Stimulated activated CD8-positive, alpha-beta memory T cell treated with anti-CD3 and anti-CD28 coated beads, Interleukin-4, amount 100 ng/mL, for 4 hours (primary cell): ENCODE measurements at regions not wholly inside any gene's neighbourhood (a gene's known extent, or its start where the extent isn't known, plus 50 kb on each side); places are given as distances from the start of the nearest gene placed in this dataset.
"Not testable (repeated sequence)": the region's sequence is repeated elsewhere in the genome, so short reads cannot be mapped to it uniquely, and the experiment has no call there.

ENCODE experiments used
- DNase-seq, 2 donors: peaks; one replicate each; pipeline ENCODE4 v3.0.0-alpha.2; 2020; ENCODE audit warnings: low read depth in 2 of 2, low spot score in 1 of 2

DNA sequence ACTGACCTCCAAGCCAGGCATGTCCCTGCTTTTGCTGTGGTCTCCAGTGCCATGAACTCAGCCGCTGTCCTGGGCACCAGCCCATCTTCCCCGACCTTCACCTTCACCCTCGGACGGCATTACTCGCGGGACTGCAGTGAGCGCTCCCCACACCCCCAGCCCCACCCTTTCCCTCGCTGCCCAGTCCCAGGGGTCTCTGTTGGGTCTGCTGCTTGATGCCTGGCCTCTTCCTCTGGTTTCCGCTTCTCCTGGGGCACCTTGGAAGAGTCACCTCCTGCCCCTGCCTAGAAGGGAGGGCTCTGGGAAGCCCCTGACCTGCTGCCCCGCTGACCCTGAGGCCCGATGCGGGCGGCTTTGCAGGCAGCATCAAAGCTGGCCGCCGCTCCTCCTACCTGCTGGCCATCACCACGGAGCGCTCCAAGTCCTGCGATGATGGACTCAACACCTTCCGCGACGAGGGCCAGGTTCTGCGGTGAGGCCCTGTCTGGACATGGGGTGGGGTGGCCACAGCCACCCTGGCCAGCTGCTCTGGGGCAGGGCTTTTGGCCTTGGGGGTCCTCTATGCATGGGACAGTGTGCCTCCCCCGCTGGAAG is 102.3 kb downstream of the ZNF267 start:
- DNase-seq, result not testable (repeated sequence)

DNA sequence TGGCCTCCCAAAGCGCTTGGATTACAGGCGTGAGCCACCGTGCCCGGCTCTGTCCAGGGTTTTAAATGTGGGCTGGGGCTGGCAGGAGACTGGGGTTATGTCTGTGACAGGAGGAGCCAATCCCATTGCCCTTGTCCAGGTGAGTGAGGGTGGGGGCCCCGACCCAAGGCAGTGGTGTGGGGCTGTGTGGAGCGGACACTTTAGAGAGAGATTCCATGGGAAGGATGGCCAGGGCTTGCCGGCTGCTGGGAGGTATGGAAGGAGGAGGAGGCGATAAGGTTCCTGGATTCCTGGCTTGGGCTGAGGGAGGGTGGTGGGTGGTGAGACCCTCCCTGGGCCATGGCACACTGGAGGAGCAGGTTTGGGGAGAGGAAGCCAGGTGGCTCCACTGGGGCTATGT is 104.9 kb downstream of the ZNF267 start:
- DNase-seq, result not testable (repeated sequence)

DNA sequence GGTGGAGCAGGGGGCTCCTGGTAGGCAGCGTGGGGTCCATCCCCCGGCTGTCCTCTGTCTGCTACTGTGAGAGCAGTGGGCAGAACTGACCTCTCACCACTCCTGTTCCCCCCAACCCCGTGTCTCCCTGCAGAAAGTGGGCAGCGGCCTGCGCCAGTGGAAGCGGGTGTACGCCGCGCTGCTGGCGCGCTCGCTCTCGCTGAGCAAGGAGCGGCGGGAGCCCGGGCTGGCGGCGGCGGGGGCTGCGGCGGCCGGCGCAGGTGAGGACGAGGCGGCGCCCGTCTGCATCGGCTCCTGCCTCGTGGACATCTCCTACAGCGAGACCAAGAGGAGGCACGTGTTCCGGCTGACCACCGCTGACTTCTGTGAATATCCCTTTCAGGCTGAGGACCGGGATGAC is 108.1 kb downstream of the ZNF267 start:
- not testable (repeated sequence) for DNase-seq

DNA sequence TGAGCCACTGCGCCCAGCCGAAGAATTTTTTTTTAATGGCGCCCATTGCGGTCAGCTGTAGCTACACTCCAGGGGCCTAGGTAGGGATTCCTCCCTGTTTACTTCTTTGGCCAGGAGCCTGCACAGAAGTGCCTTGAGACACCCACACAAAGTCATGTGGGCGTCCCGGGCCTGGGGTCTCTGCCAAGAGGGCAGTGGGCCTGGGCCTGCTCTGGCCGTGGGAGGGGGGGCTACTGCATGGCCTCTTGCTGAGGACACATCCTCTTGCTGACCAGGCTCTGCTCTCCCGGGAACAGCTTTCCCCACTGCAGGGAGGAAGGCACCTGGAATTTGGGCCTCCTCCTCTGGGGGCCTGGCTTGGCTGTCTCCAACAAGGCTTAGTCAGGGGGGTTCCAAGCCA is 109.4 kb downstream of the ZNF267 start:
- not testable (repeated sequence) for DNase-seq

DNA sequence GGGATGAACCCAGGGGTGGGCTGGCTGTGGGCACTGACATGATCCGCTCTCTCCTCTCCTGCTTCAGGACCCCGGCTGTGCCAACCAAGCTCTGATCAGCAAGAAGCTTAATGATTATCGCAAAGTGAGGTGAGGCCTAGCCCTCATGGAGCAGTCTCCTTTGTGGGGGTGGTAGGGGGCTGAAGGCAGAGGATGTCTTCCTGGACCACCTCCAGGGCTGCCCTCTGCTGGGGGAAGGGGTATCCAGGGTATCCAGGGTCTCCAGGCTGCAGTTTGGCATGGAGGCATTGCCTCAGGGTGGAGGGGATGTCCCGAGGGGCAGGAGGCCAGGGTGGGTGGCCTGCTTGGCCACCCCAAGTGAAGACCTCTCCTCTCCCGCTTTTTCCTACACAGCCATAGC is 110.1 kb downstream of the ZNF267 start:
- not testable (repeated sequence) for DNase-seq

DNA sequence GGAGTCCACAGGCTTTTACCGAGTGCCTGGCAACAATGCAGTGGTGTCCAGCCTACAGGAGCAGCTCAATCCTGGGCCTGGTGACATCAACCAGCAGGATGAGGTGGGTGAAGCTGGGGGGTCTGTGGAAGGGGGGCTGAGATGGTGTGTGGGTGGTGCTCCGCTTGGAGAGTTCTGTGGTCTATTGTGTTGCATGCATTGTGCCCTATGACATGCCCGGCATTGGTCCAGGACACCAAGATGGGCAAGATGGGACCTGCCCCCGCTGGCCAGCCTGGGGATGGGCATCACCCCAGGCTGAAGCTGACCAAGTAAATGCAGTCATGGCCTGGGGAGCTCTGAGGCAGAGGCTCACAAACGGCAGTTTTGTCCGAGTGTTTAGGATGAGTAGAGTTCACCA is 113.3 kb downstream of the ZNF267 start:
- not testable (repeated sequence) for DNase-seq

DNA sequence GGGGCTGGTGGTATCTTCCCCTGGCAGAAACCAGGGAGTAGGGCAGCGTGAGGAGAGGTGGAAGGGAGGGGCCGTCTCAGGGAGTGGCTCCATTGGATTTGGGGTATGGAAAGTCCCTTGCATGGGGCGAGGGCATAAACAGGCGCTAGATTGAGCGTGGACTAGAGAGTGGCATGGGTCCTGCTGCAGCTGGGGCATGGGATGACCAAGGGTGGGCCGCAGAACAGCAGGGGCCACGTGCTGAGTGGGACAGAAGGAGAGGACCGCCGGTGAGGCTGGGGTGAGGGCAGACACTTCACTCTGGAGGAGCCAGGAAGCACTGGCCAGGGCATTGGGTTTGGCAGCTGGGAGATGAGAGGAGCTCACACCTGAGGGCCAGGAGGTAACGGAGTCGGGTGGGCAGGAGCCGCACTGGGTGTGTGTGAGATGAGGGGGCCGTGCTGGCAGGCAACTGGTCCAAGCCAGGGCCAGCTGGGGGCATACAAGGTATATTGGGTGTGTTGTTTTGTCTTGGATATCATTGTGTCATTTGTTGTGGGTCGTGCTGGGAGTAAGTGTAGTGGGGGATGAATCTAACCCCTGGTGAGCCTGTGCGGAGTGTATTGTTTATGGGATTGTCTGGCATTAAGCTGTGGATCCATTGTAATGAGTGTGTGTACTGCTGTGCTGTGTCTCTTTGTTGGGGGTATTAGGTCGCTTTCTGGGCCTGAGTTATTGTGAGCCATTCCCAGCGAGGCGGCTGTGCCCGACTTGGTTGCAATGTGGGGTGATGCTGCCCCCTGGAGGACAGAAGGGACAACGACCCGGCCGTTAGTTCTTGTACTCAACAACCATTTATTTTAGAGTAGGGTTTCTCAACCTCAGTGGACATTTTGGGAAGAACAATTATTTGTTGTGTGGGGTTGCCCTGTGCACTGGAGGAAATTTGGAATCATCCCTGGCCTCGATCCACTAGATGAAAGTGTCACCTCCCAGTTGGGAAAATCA is 115.3 kb downstream of the ZNF267 start:
- DNase-seq, result peak; percentile 24 to 43

DNA sequence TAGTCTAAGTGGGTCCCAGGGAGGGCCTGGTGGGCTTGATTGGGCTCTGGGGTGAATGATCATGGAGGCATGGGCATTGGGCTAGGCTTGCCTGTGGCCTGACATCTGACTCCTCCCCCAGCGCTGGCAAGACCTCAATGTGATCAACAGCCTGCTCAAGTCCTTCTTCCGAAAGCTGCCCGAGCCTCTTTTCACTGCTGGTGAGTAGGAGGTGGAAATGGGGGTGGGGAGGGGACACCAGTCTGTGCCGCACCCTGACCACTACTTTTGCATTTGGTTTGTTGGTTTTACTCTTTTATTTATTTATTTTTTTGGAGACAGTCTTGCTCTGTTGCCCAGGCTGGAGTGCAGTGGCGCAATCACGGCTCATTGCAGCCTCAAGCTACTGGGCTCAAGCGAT is 116.7 kb downstream of the ZNF267 start:
- not testable (repeated sequence) for DNase-seq

DNA sequence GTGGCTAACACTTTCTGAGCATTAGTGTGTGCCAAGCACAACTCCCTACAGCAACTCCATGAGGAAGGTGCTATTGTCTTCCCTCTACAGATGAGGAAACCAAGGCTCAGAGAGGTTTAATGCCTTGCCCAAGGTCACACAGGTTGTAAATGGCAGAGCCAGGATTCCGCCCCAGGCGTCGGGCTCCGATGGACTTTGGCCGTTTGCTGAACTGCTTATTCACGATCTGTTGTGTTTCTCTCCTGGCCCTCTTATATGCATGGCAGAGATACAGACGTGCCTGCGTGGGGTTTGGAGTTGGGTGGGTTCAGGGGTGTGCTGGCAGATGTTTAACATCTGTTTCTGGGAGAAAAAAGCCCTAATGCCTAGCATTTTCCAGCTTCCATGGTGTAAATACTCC is 117.4 kb downstream of the ZNF267 start:
- not testable (repeated sequence) for DNase-seq

DNA sequence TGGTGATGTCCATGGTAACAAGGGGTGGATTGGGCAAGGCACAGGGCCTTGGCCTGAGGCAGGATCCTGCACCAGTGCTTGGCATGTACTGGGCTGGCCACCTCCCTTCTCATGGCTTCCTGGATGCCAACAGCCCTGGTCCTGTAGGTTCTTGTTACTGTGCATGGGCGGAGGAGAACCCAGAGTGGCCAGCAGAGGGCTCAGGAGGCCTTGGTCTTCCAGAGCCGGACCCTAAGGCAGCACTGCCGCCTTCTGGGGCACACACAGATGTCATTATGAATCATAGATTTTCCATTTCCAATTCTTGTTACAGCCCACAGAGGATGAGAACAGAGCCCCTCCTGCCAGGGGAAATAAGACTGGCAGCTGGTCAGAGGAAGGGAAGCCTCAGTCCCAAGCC is 122.7 kb downstream of the ZNF267 start:
- DNase-seq, result not testable (repeated sequence)

DNA sequence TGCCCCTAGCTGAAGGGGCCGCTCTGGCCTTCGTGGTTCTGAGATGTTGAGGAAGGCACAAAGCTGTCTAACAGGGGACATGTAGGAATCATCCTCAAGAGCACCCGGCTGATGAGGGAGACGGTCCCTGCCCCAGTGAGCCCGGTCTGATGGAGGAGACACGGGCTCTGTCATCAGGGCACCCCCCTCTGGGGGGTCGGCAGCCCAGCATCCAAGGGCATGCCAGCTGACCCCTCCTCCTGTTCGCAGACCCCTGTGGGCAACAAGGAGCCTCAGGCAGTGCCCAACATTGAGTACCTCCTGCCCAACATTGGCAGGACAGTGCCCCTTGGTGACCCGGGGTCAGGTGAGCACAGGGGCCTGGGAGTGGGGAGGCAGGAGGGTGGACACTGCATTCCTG is 128.9 kb downstream of the ZNF267 start:
- not testable (repeated sequence) for DNase-seq

DNA sequence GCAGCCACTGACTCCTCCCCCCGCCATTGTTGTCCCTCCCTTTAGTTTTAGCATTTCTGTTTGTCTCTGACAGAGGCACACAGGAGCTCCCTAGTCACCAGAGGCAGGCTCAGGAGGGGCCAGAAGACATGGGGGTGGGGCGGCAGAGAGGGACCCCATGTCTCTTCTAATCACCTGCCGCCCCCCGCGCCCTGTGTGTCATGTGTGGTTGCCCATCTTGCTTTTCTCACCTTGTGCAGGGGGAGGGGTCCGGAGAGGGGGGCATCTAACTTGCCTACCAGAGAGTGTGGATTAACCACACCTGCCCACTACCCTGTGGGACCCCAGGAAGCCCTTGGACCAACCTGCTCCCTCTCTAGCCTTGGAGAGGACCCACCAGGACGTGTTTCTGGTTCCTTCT is 130.2 kb downstream of the ZNF267 start:
- not testable (repeated sequence) for DNase-seq

DNA sequence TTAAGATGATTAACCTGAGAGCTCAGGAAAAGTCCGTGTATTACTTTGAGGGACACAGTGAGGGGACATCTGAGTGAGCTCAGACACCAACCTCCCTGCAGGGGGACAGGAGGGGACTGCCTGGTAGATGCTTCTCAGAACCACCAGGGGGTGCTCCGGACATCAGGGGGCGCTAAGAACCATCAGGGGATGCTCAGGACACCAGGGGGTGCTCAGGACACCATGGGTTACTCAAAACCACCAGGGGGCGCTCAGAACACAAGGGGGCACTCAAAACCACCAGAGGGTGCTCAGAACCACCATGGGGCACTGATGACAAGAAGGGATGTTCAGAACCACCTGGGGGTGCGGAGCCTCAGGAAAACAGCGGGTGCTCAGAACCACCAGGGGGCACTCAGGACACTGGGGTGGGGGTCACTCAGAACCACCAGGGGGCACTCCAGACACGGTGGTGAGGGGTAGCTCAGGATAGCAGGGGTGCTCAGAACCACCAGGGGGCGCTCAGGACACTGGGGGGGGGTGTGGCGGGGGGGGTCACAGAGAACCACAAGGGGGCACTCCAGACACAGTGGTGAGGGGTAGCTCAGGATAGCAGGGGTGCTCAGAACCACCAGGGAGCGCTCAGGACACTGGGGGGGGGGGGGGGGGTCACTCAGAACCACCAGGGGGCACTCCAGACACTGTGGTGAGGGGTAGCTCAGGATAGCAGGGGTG is 165.3 kb downstream of the ZNF267 start:
- DNase-seq, result not testable (repeated sequence)

DNA sequence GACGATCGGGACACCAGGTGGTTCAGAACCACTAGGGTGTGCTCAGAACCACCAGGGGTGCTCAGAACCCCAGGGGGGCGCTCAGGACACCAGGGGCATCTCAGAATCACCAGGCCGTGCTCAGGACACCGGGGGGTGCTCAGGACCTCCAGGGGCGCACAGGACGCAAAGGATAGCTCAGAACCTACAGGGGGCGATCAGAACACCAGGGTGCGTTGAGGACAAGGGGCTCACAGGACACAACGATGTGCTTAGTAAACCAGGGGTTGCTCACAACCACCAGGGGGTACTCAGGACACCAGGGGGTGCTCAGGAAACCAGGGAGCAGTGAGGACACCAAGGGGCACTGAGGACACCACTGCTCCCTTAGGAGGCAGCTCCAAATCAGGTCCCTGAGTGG is 166.3 kb downstream of the ZNF267 start:
- DNase-seq, result not testable (repeated sequence)

DNA sequence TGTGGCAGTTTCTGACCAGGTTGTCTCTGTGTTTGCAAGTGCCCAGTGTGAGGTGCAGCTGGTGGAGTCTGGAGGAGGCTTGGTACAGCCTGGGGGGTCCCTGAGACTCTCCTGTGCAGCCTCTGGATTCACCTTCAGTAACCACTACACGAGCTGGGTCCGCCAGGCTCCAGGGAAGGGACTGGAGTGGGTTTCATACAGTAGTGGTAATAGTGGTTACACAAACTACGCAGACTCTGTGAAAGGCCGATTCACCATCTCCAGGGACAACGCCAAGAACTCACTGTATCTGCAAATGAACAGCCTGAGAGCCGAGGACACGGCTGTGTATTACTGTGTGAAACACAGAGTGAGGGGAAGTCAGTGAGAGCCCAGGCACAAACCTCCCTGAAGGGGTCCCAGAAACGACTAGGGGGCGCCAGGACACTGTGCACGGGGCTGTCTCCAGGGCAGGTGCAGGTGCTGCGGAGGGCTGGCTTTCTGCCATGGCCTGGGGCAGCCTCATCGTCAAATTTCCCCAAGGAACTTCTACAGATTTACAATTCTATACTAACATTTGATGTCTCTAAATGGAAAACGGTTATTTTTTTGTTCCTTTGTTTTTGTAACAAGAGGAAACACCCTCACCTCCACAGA is 187.0 kb upstream of the TP53TG3D start:
- peak in 1 of 2 donors; percentile 41 for DNase-seq

DNA sequence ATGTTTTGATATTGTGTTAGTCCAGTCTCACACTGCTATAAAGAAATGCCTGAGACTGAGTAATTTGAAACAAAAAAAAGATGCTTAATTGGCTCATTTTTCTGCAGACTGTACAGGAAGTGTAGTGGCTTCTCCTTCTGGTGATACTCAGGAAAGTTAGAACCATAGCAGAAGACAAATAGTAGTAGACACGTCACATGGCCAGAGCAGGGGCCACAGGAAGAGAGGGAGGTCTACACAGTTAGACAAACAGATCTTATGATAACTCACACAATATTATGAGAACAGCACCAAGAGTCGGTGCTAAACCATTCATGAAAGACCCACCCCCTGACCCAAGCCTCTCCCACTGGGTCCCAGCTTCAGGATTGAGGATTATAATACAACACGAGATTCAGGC is 181.5 kb upstream of the TP53TG3D start:
- DNase-seq, result not testable (repeated sequence)

DNA sequence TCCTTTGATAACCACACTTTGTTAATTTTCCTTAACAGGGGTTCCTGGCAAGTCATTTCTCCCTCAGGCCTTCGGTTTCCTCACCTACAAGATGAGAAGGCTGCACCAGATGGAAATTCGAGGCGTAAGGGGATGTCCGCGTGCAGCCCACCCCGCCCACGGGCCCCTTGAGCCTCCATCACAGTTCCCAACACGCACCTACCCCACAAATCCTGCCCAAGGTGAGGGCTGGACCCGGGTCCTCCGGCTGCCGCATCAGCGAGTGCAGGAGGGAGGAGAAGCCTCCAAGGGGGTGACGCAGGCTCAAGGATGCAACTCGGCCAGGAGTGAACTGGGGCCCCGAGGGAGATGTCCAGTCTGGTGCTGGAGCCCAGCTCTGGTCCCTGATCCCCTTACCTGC is 169.2 kb upstream of the TP53TG3D start:
- not testable (repeated sequence) for DNase-seq

DNA sequence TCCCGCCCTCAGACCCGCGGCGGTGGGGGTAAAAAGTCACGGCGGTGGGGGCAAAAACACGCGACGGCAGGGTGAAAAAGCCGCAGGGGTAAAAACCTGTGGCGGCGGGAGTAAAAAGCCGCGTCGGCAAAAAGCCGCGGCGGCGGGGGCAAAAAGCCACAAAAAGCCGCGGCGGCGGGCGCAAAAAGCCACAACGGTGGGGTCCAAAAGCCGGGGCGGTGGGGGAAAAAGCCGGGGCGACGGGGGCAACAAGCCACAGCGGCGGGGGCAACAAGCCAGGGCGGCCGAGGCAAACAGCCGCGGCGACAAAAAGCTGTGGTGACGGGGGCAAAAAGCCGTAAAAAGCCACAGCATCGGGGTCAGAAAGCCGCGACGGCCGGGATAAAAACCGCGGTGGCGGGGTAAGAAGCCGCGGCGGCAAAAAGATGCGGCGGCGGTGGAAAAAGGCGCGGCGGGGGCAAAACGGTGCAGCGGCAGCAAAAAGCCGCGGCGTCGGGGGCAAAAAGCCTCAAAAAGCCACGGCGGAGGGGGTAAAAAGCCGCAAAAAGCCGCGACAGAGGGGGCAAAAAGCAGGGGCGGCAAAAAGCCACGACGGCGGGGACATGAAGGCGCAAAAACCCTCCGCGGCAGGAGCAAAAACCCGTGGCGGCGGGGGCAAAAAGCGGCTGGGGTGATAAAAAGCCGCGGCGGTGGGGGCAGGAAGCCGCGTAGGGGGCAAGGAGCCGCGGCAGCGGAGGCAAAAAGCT is 168.3 kb upstream of the TP53TG3D start:
- not testable (repeated sequence) for DNase-seq

DNA sequence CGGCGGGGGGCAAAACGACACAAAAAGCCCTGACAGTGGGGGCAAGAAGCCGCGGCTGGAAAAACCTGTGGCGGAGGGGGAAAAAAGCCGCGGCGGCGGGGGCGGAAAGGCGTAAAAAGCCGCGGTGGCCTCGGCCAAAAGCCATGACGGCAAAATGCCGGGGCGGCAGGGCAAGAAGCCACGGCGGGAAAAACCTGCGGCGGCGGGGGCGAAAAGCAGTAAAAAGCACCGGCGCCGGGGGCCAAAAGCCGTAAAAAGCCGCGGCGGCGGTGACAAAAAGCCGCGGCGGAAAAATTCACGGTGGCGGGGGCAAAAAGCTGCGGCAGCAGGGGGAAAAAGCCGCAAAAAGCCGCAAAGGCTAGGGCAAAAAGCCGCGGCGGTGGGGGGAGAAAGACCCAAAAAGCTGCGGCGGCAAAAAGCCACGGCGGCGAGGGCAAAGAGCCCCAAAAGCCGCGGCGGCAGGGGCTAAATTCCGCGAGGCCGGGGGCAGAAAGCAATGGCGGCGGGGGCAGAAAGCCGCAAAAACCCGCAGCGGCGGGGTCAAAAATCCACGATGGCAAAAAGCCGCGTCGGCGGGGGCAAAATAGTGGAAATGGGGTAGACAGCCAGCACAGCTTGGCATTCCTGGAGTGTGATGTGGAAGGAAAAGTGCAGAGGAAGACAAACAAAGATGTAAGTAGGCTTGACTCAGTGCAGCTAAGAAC is 167.5 kb upstream of the TP53TG3D start:
- peak; percentile 34 to 40 for DNase-seq

DNA sequence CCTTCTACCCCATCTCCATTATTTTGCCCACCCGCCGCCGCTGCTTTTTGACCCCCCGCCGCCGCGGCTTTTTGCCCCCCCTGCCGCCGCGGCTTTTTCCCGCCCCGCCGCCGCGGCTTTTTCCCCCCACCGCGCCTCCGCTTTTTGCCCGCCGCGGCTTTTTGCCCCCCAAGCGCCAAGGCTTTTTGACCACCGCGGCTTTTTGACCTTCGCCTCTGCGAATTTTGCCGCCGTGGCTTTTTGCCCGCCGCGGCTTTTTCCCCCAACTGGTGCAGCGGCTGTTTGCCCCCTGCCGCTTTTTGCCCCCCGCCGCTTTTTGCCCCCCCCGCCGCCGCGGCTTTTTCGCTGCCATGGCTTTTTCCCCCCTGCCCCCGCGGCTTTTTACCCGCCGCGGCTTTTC is 137.5 kb upstream of the TP53TG3D start:
- DNase-seq, result not testable (repeated sequence)
